NCI-H1092 (cell line): ENCODE measurements at regions not wholly inside any gene's neighbourhood (a gene's known extent, or its start where the extent isn't known, plus 50 kb on each side); places are given as distances from the start of the nearest gene placed in this dataset.
"Not testable (repeated sequence)": the region's sequence is repeated elsewhere in the genome, so short reads cannot be mapped to it uniquely, and the experiment has no call there.

Source experiments
- DNase-seq: peaks from one replicate; lab custom pipeline; 2025; lab: John Stamatoyannopoulos, UW

GRCh38 chr5:152608458-152608857, 203.4 kb upstream of the NMUR2 start:
- no peak for DNase-seq

- no peak for DNase-seq
Measured at GRCh38 chr5:152619756-152620155, 214.7 kb upstream of the NMUR2 start.

- no peak for DNase-seq
Measured at GRCh38 chr5:152622628-152623027, 217.5 kb upstream of the NMUR2 start.

GRCh38 chr5:152623951-152624350, 218.9 kb upstream of the NMUR2 start:
- DNase-seq = no peak

GRCh38 chr5:152625696-152626095, 220.6 kb upstream of the NMUR2 start:
- no peak for DNase-seq

- DNase-seq = no peak
Measured at GRCh38 chr5:152631221-152631620, 226.1 kb upstream of the NMUR2 start.

GRCh38 chr5:152632360-152632759, 227.3 kb upstream of the NMUR2 start:
- no peak for DNase-seq

GRCh38 chr5:152634586-152634985, 229.5 kb upstream of the NMUR2 start:
- peak; percentile 57 for DNase-seq

- no peak for DNase-seq
Measured at GRCh38 chr5:152638996-152639552, 234.0 kb upstream of the NMUR2 start.

- no peak for DNase-seq
Measured at GRCh38 chr5:152641970-152642805, 237.1 kb upstream of the NMUR2 start.

GRCh38 chr5:152642880-152643279, 237.8 kb upstream of the NMUR2 start:
- DNase-seq = no peak

GRCh38 chr5:152644029-152644728, 239.1 kb upstream of the NMUR2 start:
- no peak for DNase-seq

GRCh38 chr5:152649609-152650008, 244.5 kb upstream of the NMUR2 start:
- DNase-seq = no peak

GRCh38 chr5:152650413-152650812, 245.3 kb upstream of the NMUR2 start:
- DNase-seq = no peak

GRCh38 chr5:152659470-152659869, 254.4 kb upstream of the NMUR2 start:
- DNase-seq = not testable (repeated sequence)

GRCh38 chr5:152673601-152674000, 268.5 kb upstream of the NMUR2 start:
- no peak for DNase-seq

- DNase-seq = no peak
Measured at GRCh38 chr5:152674403-152674802, 269.3 kb upstream of the NMUR2 start.

- no peak for DNase-seq
Measured at GRCh38 chr5:152676196-152676595, 271.1 kb upstream of the NMUR2 start.

GRCh38 chr5:152683205-152683604, 278.1 kb upstream of the NMUR2 start:
- DNase-seq = no peak

GRCh38 chr5:152686931-152687330, 281.9 kb upstream of the NMUR2 start:
- no peak for DNase-seq

- no peak for DNase-seq
Measured at GRCh38 chr5:152688561-152689249, 283.6 kb upstream of the NMUR2 start.

- DNase-seq = no peak
Measured at GRCh38 chr5:152689250-152689711, 284.2 kb upstream of the NMUR2 start.
